BE2C (cell line): ENCODE measurements at regions not wholly inside any gene's neighbourhood (a gene's known extent, or its start where the extent isn't known, plus 50 kb on each side); places are given as distances from the start of the nearest gene placed in this dataset.

Experiments
- DNase-seq: peaks from one replicate; pipeline ENCODE4 v3.0.0-alpha.2; 2020
- H3K27me3 ChIP-seq: fragments of 250-450 bp; sonication (Bioruptor Pico); 2 replicates; pipeline ENCODE4 v1.5.1; 2020; ENCODE audit warnings: mild to moderate bottlenecking
- H3K36me3 ChIP-seq: fragments of 250-450 bp; sonication (Bioruptor Pico); 2 replicates; pipeline ENCODE4 v1.5.1; 2020; ENCODE audit warnings: mild to moderate bottlenecking
- H3K4me1 ChIP-seq: fragments of 250-450 bp; sonication (Bioruptor Pico); 2 replicates; pipeline ENCODE4 v1.5.1; 2020
- H3K4me3 ChIP-seq: 2 replicates; pipeline ENCODE4 v1.5.1; 2011; ENCODE audit warnings: low read depth, low read length
- H3K9me3 ChIP-seq: fragments of 250-450 bp; sonication (Bioruptor Pico); 2 replicates; pipeline ENCODE4 v1.5.1; 2020
- CTCF ChIP-seq: IDR thresholded peaks from 2 replicates; pipeline ENCODE4 v1.5.1; 2012; ENCODE audit warnings: mild to moderate bottlenecking, low read depth, low read length

- Histone ChIP-seq H3K36me3 (no peaks in the 10 kb centered on the region), H3K27me3 (no peaks in the 10 kb centered on the region), H3K4me3 (no peak overlapping the region), H3K4me1 (no peaks in the 10 kb centered on the region), H3K9me3 (no peaks in the 10 kb centered on the region)
- DNase-seq, result no peak
- TF ChIP-seq CTCF, result no peak
These were observed 254.5 kb downstream of the RRAGC start for GRCh38 chr1:38605063-38605462.

- H3K4me1 ChIP-seq, result no peaks in the 10 kb centered on the region
- no peaks in the 10 kb centered on the region for H3K36me3 ChIP-seq
- DNase-seq, result no peak
- no peak for TF ChIP-seq CTCF
- no peaks in the 10 kb centered on the region for H3K27me3 ChIP-seq
- no peaks in the 10 kb centered on the region for H3K9me3 ChIP-seq
- H3K4me3 ChIP-seq, result no peak overlapping the region
These were observed 255.7 kb downstream of the RRAGC start for GRCh38 chr1:38603907-38604306.

- no peak overlapping the region for H3K4me3 ChIP-seq
- no peak for TF ChIP-seq CTCF
- H3K4me1 ChIP-seq, result no peaks in the 10 kb centered on the region
- H3K36me3 ChIP-seq, result no peaks in the 10 kb centered on the region
- DNase-seq, result no peak
- no peaks in the 10 kb centered on the region for H3K9me3 ChIP-seq
- H3K27me3 ChIP-seq, result no peaks in the 10 kb centered on the region
These were observed 258.7 kb downstream of the RRAGC start for GRCh38 chr1:38600905-38601304.

- Histone ChIP-seq H3K4me3 (no peak overlapping the region), H3K27me3 (no peaks in the 10 kb centered on the region), H3K4me1 (no peaks in the 10 kb centered on the region), H3K36me3 (no peaks in the 10 kb centered on the region), H3K9me3 (no peaks in the 10 kb centered on the region)
- DNase-seq, result no peak
- TF ChIP-seq CTCF, result no peak
These were observed 259.3 kb downstream of the RRAGC start for GRCh38 chr1:38600286-38600685.

- Histone ChIP-seq H3K4me3 (no peak overlapping the region), H3K27me3 (no peaks in the 10 kb centered on the region), H3K36me3 (no peaks in the 10 kb centered on the region), H3K4me1 (no peaks in the 10 kb centered on the region), H3K9me3 (no peaks in the 10 kb centered on the region)
- DNase-seq, result no peak
- TF ChIP-seq CTCF, result no peak
These were observed 261.5 kb downstream of the RRAGC start for GRCh38 chr1:38598118-38598517.

- H3K9me3 ChIP-seq, result no peaks in the 10 kb centered on the region
- H3K4me1 ChIP-seq, result no peaks in the 10 kb centered on the region
- no peaks in the 10 kb centered on the region for H3K27me3 ChIP-seq
- no peak for DNase-seq
- no peak for TF ChIP-seq CTCF
- no peak overlapping the region for H3K4me3 ChIP-seq
- no peaks in the 10 kb centered on the region for H3K36me3 ChIP-seq
These were observed 270.5 kb downstream of the RRAGC start for GRCh38 chr1:38589036-38589435.
